C4-2B (cell line): ENCODE measurements at regions not wholly inside any gene's neighbourhood (a gene's known extent, or its start where the extent isn't known, plus 50 kb on each side); places are given as distances from the start of the nearest gene placed in this dataset.

ENCODE experiments used
- H3K27ac ChIP-seq: fragments of 450-650 bp; 2 replicates; pipeline ENCODE4 v1.5.1; 2017
- ZFX ChIP-seq: fragments of 450-650 bp; IDR thresholded peaks from 2 replicates; pipeline ENCODE4 v1.6.1; 2017
- TF ChIP-seq, protein P1 (sequence below): fragments of 450-650 bp; conservative IDR thresholded peaks from 2 replicates; pipeline ENCODE4 v1.5.1; 2017; ENCODE audit warnings: mild to moderate bottlenecking

- TF ChIP-seq, protein P1, sequence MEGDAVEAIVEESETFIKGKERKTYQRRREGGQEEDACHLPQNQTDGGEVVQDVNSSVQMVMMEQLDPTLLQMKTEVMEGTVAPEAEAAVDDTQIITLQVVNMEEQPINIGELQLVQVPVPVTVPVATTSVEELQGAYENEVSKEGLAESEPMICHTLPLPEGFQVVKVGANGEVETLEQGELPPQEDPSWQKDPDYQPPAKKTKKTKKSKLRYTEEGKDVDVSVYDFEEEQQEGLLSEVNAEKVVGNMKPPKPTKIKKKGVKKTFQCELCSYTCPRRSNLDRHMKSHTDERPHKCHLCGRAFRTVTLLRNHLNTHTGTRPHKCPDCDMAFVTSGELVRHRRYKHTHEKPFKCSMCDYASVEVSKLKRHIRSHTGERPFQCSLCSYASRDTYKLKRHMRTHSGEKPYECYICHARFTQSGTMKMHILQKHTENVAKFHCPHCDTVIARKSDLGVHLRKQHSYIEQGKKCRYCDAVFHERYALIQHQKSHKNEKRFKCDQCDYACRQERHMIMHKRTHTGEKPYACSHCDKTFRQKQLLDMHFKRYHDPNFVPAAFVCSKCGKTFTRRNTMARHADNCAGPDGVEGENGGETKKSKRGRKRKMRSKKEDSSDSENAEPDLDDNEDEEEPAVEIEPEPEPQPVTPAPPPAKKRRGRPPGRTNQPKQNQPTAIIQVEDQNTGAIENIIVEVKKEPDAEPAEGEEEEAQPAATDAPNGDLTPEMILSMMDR, result no peak
- no peak for TF ChIP-seq ZFX
- H3K27ac ChIP-seq, result no peak overlapping the region
Observed at GRCh38 chr1:73901738-73902137, 296.2 kb downstream of the LRRIQ3 start.

DNA sequence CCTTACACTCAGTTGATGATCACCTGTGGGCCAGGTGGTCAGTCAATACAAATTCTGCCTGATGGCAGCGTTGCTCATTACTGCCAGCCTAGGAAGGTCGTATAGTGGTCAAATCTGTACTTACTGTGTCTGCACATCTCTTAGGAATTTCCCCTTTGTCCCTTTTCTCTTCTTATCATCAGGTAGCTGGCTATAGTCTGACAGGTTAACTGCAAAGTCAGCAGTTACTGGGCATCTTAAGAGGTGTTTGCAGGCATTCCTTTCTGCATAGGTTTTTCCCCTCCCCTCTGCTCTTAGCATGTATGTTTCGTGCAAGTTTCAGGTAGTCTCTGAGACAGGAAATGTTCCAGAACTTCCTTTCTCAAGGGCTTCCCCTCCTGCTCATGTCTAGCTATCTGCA, 298.7 kb downstream of the LRRIQ3 start:
- TF ChIP-seq, protein P1, result no peak
- no peak for TF ChIP-seq ZFX
- no peak overlapping the region for H3K27ac ChIP-seq

DNA sequence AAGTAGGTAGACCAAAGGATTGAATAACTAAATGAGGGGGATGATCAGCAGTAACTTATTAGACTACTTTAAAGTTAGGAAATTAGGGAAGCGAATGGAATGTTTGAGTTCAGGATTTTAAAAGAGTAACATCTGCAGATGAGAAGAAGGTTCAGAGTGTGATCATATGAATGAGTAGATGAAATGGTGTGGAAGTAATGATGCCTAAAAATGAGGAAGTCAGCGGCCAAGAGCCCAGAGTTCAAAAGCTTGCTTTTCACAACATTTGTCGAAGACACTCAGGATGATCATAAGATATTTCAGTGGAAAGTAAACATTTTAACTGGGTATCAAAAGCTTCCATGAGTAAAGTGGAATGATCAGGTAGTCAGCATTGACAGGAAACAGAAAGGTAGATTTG, 299.4 kb downstream of the LRRIQ3 start:
- no peak overlapping the region for H3K27ac ChIP-seq
- TF ChIP-seq, protein P1, result no peak
- TF ChIP-seq ZFX, result no peak

DNA sequence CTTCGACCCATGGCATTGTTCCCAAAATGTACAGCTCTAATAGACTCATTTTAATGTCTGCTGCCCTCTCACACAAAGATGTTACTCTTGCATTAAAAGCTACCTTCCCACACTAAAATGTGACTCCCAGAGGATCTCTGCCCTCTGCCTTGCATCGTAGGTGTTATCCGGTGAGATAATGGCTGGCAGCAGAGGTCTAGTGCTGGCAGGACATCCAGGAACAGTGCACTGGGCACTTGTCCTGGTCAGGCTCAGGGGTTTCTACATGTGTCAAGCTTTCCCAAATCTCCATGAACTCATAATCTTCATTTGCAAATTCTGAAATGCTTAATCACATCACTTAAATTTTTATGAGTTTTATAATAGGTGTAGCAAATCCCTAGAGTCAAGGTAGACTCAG, 310.6 kb downstream of the LRRIQ3 start:
- no peak overlapping the region for H3K27ac ChIP-seq
- TF ChIP-seq, protein P1, result no peak

GRCh38 chr1:73886716-73887115, 311.3 kb downstream of the LRRIQ3 start:
- no peak for TF ChIP-seq ZFX
- TF ChIP-seq, protein P1, result no peak
- no peak overlapping the region for H3K27ac ChIP-seq

GRCh38 chr1:73874806-73875205, 323.2 kb downstream of the LRRIQ3 start:
- no peak overlapping the region for H3K27ac ChIP-seq
- TF ChIP-seq, protein P1, result no peak
- no peak for TF ChIP-seq ZFX

DNA sequence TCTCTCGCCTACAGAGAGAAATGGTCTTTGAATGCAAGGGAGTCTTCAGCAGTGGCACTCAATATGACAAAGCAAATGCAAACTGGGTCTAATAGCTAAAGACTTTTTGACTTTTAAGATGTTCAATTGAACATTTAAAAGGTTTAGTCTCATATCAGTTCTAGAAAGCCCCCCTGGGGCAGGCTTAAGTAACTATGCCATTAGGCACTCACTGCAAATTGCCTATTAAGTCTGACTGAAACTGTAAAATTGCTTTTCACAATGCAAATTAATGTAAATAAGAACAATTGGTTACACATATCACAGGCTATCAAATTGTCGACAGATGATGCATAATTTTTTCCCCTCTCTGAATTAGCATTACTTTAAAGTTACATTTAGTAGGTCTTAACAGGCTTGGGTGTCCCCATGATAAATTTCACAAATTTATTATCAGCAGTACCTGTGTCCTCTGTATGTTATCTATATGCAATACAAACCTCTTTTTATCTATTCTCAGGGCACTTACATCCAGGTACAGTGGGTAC, 329.1 kb downstream of the LRRIQ3 start:
- TF ChIP-seq, protein P1, result no peak
- TF ChIP-seq ZFX, result no peak
- no peak overlapping the region for H3K27ac ChIP-seq
